Colonic mucosa (tissue), 4 donors: ENCODE measurements at regions not wholly inside any gene's neighbourhood (a gene's known extent, or its start where the extent isn't known, plus 50 kb on each side); places are given as distances from the start of the nearest gene placed in this dataset.

Experiments
- DNase-seq: peaks from one replicate; pipeline ENCODE4 v3.0.0-alpha.2; 2020
- H3K27ac ChIP-seq: fragments of 200-600 bp; one replicate; pipeline ENCODE4 v1.8.0; 2021
- H3K27me3 ChIP-seq: fragments of 200-600 bp; one replicate; pipeline ENCODE4 v1.8.0; 2021
- H3K36me3 ChIP-seq: fragments of 200-600 bp; one replicate; pipeline ENCODE4 v1.8.0; 2021
- H3K4me1 ChIP-seq: fragments of 200-600 bp; one replicate; pipeline ENCODE4 v1.8.0; 2021; ENCODE audit warnings: mild to moderate bottlenecking
- H3K4me3 ChIP-seq: fragments of 200-600 bp; one replicate; pipeline ENCODE4 v1.8.0; 2021
- H3K9ac ChIP-seq, 2 donors: one replicate each; pipeline ENCODE4 v1.7.0; 2013; ENCODE audit warnings: control low read depth in 2 of 2, low read depth in 2 of 2, low read length in 2 of 2
- H3K9me3 ChIP-seq: fragments of 200-600 bp; one replicate; pipeline ENCODE4 v1.8.0; 2021
- CTCF ChIP-seq: fragments of 200-600 bp; IDR thresholded peaks from one replicate; pipeline ENCODE4 v1.8.0; 2022; ENCODE audit warnings: antibody characterized with exemption, mild to moderate bottlenecking
- intact Hi-C: fragments of 100-400 bp; cut with DNase I; formaldehyde crosslinking; loops from one replicate; pipeline ENCODE4 v1.14.1; 2022
- donor health status: healthy.
- donor health status: DM: no; HTN: no; CAD: no.
- donor health status: DM: no; HTN: no; CAD: no.

- intact Hi-C loops = no loop called here
- Histone ChIP-seq H3K36me3 (no peaks in the 10 kb centered on the region), H3K9me3 (no peaks in the 10 kb centered on the region), H3K9ac (no peak overlapping the region), H3K4me1 (no peaks in the 10 kb centered on the region), H3K27ac (no peak overlapping the region), H3K27me3 (no peaks in the 10 kb centered on the region), H3K4me3 (no peak overlapping the region)
- no peak for DNase-seq
- no peak for TF ChIP-seq CTCF
Observed at GRCh38 chr6:77403424-77403823, 59.9 kb downstream of the HTR1B start.

GRCh38 chr6:77401231-77401630 lies 62.1 kb downstream of the HTR1B start:
- Histone ChIP-seq H3K9me3 (no peaks in the 10 kb centered on the region), H3K27ac (no peak overlapping the region), H3K36me3 (no peaks in the 10 kb centered on the region), H3K9ac (no peak overlapping the region), H3K4me1 (no peaks in the 10 kb centered on the region), H3K27me3 (no peaks in the 10 kb centered on the region), H3K4me3 (no peak overlapping the region)
- no peak for DNase-seq
- intact Hi-C loops = no loop called here
- no peak for TF ChIP-seq CTCF

DNA sequence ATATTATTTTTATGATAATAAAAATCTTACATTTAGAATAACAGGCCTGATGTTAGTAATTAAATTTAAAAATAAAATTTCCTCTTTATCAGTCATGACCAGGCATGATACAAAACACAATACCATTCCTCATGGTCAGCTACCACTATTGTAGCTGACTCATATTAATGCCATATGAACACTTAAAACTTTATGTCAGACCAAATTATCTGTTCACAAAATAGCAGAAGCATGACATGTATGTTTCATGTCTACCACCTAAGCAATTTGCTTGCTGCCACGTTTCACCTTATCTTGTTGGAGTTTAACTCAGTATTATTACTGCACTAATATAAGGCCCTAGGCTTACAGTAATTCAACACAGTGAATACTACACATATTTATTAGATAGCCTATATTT lies 65.7 kb downstream of the HTR1B start:
- intact Hi-C loops = no loop called here
- Histone ChIP-seq H3K36me3 (no peaks in the 10 kb centered on the region), H3K9ac (no peak overlapping the region), H3K4me3 (no peak overlapping the region), H3K27ac (no peak overlapping the region), H3K9me3 (no peaks in the 10 kb centered on the region), H3K27me3 (no peaks in the 10 kb centered on the region), H3K4me1 (no peaks in the 10 kb centered on the region)
- DNase-seq = no peak
- TF ChIP-seq CTCF = no peak

- H3K36me3 ChIP-seq = no peaks in the 10 kb centered on the region
- no peak for TF ChIP-seq CTCF
- no peak overlapping the region for H3K9ac ChIP-seq
- no peaks in the 10 kb centered on the region for H3K27me3 ChIP-seq
- H3K9me3 ChIP-seq = no peaks in the 10 kb centered on the region
- H3K27ac ChIP-seq = no peak overlapping the region
- DNase-seq = no peak
- intact Hi-C loops = no loop called here
- H3K4me3 ChIP-seq = no peak overlapping the region
- no peaks in the 10 kb centered on the region for H3K4me1 ChIP-seq
Observed at GRCh38 chr6:77389402-77389801, 73.9 kb downstream of the HTR1B start.

DNA sequence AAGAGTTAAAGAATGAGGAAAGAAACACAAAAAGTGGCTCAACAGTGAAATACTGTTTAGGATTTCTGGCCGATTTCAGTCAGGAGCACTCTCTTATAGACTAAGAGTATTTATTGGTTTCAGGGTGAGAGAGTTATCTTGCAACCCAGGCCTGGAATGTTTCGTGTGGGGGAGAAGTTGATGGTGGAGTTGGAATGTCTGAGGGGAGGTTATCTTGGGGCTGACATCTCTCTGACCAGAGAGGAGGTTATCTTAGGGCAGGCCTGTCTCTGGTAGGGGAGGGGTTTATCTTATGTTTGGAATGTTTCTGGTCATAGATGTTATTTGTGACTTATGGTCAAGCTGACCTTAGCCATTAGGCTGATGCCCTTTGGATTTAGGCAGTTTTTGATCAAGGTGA lies 80.3 kb downstream of the HTR1B start:
- no peak overlapping the region for H3K9ac ChIP-seq
- intact Hi-C loops = no loop called here
- no peak overlapping the region for H3K27ac ChIP-seq
- H3K27me3 ChIP-seq = no peaks in the 10 kb centered on the region
- no peak for DNase-seq
- no peaks in the 10 kb centered on the region for H3K4me1 ChIP-seq
- TF ChIP-seq CTCF = no peak
- H3K9me3 ChIP-seq = no peaks in the 10 kb centered on the region
- no peak overlapping the region for H3K4me3 ChIP-seq
- H3K36me3 ChIP-seq = no peaks in the 10 kb centered on the region

DNA sequence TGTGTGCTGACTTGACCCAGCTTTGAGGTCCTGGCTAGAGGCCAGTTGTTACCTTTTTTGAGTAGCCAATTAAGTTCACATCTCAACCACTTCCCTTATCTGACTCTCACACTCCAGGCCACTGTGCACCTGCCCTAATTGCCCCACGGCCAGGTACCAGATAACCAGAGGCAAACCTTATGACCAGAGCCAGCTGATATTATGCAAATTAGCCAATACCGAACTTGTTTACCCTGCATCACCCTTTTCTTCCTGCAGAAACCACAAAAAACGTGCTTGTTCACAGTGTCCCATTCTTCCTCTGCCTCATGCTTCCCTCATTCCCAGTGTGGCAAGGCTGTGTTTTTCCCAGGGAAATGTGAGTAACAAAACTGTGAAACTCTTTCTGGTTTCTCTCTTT lies 89.3 kb downstream of the HTR1B start:
- TF ChIP-seq CTCF = no peak
- Histone ChIP-seq H3K9me3 (no peaks in the 10 kb centered on the region), H3K9ac (no peak overlapping the region), H3K27ac (no peak overlapping the region), H3K4me3 (no peak overlapping the region), H3K27me3 (no peaks in the 10 kb centered on the region), H3K4me1 (no peaks in the 10 kb centered on the region), H3K36me3 (no peaks in the 10 kb centered on the region)
- DNase-seq = no peak
- intact Hi-C loops = no loop called here
